Erythroblast (primary cell): ENCODE measurements at regions not wholly inside any gene's neighbourhood (a gene's known extent, or its start where the extent isn't known, plus 50 kb on each side); places are given as distances from the start of the nearest gene placed in this dataset.

Experiments
- DNase-seq, 2 experiments: peaks; one replicate each; lab custom pipeline; 2025; lab: John Stamatoyannopoulos, UW
- GATA1 ChIP-seq: IDR thresholded peaks from 2 replicates; pipeline ENCODE4 v1.6.1; 2011; ENCODE audit warnings: low read depth, mild to moderate bottlenecking, control low read depth, low read length, moderate library complexity
- POLR2A ChIP-seq: IDR thresholded peaks from 2 replicates; pipeline ENCODE4 v1.6.1; 2011; ENCODE audit warnings: mild to moderate bottlenecking, low read length

DNA sequence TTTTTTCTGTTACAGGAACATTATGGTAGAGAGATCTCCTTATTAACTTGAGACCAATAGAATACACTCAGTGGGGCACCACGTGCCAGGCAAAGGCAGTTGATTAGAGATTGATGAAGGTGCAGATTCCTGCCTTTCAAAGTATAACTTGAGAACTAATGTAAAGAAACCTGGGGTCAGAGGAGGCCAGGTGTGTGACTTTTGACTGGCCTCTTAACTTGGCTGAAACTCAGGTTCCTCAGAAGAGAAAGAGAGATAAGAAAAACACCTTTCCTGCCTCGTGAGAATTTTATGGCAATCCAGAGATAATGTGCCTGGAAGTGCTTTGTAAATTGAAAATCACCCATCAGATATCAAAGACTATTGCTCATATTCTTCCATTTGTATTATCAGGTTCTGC, 110.7 kb upstream of the GZMB start:
- TF ChIP-seq POLR2A (no peak), GATA1 (no peak)
- no peak for DNase-seq

DNA sequence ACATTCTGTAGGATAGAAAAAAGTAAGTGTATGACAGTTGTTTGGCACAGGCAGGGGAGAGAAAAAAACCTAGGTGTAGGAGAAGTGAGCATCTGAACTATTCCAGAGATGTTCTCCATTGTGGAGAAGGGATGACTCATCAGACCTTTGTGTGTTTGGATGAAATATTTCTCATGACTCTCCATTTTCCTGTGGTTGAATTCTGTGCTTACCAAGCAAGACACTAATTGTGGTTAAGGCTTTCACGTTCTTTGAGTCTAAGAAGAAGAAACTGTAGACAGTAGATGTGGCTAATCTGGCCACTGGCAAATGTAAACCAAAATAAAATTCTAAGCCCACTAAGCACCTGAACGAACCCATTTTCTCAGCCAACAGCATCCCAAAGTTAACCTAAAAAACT, 107.9 kb upstream of the GZMB start:
- DNase-seq = no peak

DNA sequence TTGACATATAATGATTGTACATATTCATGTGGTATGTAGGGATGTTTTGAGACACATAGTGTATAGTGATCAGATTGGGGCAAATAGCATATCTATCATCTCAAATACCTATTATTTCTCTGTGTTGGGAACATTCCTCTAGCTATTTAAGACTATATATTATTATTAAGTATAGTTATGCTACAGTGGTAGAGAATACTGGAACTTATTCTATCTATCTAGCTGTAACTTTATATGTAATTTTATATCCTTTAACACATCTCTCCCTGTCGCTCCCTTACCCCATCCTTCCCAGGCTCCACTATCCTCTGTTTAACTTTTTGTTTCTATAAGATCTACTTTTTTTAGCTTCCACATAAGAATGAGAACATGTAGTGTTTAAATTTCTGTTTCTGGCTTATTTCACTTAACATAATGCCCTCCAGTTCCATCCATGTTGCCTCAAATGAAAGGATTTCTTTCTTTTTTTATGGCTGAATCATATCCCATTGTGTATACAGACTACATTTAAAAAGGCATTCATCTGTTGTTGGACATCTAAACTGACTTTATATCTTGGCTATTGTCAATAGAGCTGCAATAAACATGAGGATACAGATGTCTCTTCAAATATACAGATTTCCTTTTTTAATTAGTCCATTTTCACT, 102.1 kb upstream of the GZMB start:
- no peak for TF ChIP-seq POLR2A
- no peak for TF ChIP-seq GATA1
- DNase-seq = no peak

More for the DNA sequence above, 107.9 kb upstream of the GZMB start:
- TF ChIP-seq GATA1 (no peak), POLR2A (no peak)

DNA sequence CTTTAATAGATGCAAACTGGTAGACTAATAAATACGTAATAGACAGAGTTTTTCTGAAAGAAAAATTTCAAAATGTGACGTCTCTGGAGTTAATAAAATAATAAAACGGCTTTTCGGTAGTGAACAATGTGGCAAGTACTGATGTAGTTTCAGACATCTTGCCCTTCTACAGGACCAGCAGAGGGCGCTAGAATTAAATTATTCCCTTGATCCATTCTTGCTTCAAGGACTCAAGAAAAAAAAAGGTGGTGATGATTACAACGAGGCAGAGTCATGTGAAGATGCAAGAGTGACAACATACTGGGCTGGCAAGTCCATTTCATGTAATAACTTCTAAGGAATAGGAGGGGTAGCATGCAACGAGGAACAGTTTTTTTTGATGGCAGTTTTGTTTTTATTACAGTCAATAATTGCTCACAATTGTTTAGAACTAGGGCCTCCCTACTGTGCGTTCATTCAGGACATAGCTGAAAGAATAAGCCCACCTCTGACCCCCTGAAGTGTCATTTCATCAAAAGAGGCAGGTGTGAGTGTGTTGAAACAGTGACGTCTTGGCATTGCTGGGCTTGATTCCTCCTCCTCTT, 101.0 kb upstream of the GZMB start:
- peak; percentile 65 to 78 for DNase-seq

DNA sequence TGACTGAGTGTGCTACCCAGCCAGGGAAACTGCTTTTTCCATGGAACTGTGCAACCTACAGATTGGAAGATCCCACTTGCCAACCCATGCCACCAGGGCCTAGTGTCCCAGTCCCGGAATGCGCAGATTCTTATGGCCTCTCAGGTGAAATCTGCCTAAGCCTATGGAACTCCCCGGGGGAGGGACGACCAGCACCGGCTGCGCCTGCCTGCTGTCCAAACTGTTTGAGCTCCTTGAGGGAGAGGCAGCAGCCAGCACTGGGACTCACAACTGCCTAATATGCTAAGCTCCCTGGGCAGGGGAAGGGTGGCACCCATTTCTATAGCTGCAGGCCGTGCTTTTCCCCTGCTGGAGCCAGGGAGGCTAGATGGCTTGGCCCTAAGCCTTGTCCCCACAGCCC, 92.5 kb upstream of the GZMB start:
- TF ChIP-seq GATA1 = no peak
- TF ChIP-seq POLR2A = no peak
- DNase-seq = no peak

More for the DNA sequence above, 101.0 kb upstream of the GZMB start:
- no peak for TF ChIP-seq POLR2A
- TF ChIP-seq GATA1 = no peak

DNA sequence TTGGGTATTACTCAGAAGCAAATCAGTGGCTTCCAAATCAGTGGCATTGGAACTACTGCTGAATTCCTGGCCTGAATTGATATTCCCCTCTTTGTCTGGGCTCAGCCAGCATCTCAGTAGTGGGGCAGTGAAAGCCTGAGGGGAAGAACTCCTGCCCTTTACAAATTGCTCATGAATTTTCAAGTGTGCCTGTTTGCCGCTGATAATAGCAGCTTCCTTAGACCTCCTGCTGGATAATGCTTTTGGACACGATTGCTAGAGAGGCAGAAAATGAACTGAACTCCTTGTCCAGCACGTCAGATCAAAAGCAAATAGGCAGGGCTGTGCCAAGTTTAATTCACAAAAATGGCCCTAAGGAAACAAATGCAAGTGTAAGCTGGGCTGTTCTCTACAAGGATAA, 91.3 kb upstream of the GZMB start:
- TF ChIP-seq POLR2A = no peak
- no peak for TF ChIP-seq GATA1

DNA sequence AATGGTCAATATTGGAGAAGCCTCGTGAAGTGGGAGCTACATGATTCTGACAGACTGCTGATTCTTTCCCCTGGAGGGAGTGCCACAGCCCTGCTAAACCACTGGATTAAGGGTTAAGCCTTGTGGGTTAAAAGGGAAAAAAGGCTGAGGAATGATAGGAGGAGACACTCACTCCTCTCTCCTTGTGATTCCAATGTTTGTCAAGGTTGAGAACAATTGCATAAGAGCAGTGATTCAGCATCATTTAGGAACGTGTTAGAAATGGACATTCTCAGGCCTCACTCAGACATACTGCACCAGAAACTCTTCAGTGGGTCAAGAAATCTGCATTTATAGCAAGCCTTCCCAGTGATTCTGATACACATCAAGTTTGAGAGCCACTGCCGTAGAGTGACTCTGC, 87.8 kb upstream of the GZMB start:
- TF ChIP-seq GATA1 (no peak), POLR2A (no peak)
- no peak for DNase-seq

More for the DNA sequence above, 91.3 kb upstream of the GZMB start:
- no peak for DNase-seq

DNA sequence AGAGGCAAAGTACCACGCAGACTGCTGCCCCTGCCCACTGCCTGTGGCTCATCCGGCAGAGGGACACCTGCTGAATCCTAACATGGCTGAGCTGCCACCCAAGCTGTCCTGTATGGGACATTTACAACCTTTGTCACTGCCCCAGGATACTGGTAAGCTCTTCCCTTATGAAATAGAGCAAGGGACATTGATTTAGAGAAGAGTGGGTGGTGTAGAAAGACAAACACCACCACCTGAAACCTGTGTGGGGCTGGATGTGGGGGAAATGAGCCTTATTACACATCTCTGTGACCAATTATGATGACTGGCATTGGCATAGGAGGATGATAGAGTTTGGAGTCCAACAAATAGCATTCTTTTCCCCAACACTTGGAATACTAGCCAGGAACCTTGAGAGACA, 81.2 kb upstream of the GZMB start:
- no peak for DNase-seq
- no peak for TF ChIP-seq GATA1
- TF ChIP-seq POLR2A = no peak

DNA sequence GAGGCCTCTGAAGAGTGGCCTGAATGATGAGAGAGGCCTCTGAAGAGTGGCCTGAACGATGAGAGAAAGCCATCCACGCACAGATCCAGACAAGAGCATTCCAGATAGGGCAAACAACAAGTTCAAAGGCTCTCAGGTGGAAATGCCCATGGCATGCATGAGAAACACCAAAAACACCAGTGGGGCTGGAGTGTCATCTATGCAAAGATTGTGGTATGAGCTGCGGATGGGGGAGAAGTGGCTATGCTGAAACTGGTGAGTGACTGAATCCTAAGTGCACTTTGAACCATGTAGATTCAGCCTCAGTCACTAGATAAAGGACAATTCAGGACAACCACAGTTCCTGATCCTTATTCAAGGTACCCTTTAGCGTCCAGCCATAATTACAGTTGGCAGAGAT, 79.4 kb upstream of the GZMB start:
- no peak for DNase-seq
- TF ChIP-seq POLR2A = no peak
- no peak for TF ChIP-seq GATA1

DNA sequence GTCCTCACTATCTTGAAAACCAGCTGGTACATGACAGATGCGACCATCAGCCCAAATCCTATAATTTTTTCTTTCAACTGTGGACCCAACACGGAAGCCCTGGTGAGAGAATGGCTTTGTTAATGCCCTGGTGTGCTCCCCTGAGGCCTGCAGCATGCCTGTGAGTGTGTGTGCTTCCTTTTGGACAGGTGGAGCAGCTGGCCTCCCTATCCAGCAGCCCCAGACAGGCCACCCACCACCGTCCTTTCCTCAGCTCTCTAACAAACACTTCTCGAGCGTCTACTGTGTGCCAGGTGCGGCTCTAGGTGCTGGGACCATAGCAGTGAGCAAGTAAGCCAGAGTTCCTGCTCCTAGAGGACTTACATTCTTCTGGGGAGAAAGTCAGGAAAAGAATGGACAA, 78.9 kb upstream of the GZMB start:
- TF ChIP-seq POLR2A (no peak), GATA1 (no peak)
- no peak for DNase-seq

DNA sequence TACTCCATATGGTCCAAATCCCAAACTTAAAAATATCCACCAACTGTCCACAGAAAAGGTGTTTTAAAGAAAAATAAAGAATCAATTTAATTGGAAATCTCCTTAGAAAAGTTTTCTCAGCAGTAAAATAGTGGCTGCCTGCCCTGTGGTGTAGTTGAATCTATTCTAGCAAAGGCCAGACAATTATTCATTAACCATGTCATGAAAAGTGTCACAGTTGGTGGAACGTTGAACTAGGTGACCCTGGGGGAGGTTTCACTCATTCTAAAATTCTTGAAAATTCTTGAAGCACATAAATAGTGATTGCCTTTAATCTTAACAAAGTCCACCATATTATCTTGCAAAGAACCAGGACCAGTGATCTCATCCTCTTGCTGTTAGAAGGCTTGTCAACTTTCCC, 78.4 kb upstream of the GZMB start:
- no peak for TF ChIP-seq POLR2A
- TF ChIP-seq GATA1 = no peak
- DNase-seq = no peak

DNA sequence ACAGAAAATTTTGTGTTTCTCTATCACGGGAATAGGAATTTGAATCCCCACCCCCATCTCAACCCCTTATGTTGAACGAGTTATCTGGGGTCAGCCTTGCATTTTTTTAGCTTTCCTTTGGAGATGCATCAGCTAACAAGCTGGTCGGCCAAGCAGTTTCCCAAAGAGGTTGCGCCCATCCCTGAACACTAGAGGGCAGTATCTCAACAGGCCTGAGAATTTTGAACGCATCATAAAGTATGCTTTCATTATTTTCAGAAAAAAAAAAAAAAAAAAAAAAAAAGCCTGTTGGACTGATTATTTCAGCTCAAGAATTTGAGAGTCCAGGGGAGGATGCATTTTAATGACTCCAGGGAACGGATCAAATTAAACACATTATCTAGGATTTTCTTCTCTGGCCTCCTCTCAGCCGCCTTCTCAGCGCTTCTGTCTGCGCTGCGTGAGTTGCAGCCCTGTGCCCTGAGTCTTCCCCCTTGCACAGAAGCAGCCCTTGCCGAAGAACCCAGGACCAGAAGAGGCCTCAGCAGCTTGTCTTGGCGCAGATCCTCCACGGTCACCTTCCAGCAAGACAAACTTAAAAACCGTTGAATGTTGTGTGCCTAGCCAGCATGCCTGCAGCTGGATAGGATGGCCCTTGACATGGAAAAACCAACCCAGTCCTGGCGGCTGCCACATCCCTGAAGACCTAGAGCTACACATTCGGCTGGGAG, 76.6 kb upstream of the GZMB start:
- no peak for TF ChIP-seq POLR2A
- no peak for TF ChIP-seq GATA1
- peak; percentile 54 to 73 for DNase-seq

DNA sequence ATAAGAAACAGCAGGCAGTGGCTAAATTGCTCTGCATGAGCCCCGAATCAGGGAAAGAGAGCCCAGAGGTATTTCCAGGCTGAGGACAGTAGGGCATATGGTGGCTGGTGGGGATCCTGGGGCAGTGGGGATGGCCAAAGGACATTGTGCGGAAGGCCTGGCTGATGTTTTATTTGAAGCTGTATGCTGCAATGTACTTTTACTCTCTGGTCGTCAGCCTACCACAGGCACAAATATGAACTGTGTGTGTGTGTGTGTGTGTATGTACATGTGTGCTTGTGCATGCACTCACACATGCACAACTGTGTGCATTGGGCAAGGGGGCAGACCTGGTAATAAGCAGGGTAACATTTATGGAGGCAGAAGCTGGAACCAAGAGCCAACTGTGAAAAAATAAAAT, 74.7 kb upstream of the GZMB start:
- no peak for DNase-seq
- no peak for TF ChIP-seq GATA1
- TF ChIP-seq POLR2A = no peak

DNA sequence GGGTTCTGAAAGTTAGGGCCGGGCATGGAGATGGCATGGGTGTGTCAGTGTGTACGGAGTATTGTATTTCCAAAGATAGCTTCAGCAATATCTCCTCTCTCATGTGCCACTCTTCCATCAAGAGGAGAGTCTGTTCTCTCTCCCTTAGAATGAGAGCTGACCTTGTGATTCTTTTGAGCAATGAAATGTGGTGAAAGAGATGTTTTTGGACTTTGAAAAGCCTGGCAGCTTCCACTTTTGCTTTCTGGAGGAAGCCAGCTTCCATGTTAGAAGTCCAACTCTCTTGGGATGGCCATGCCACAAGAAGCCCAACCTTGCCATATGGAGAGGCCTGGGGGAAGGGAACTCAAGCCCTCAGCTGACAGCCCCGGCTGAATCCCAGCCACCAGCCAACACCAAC, 72.4 kb upstream of the GZMB start:
- no peak for DNase-seq
- TF ChIP-seq GATA1 = no peak
- TF ChIP-seq POLR2A = no peak

DNA sequence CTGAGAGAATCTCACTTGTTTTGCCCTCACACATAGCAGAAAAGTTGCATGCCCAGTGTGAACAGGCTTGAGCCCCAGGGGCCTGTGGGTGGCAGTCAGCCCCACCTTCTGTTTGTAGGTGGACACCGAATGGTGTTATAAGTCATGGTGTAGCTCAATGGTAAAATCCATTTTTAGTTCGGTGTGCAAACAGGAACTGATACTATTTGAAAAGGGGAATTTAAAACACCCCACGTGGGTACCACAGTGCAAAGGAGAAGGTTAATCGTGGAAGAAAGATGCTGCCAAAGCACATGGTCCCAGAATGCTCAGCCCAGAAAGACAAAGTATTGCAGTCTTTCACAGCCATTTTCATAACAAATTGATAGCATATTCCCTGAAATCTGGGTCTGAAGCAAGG, 71.8 kb upstream of the GZMB start:
- TF ChIP-seq GATA1 = no peak
- no peak for TF ChIP-seq POLR2A
- no peak for DNase-seq
